Suprapubic skin (tissue), 4 donors: ENCODE measurements at regions not wholly inside any gene's neighbourhood (a gene's known extent, or its start where the extent isn't known, plus 50 kb on each side); places are given as distances from the start of the nearest gene placed in this dataset.

Experiments
- DNase-seq, 2 donors: peaks; one replicate each; pipeline ENCODE4 v3.0.0-alpha.2; 2019; ENCODE audit warnings: low spot score in 2 of 2
- H3K27ac ChIP-seq: fragments of 200-600 bp; sonication (generic); one replicate; pipeline ENCODE4 v1.5.1; 2019
- H3K27me3 ChIP-seq: fragments of 200-600 bp; sonication (generic); one replicate; pipeline ENCODE4 v1.5.1; 2019
- H3K36me3 ChIP-seq: fragments of 200-600 bp; sonication (generic); one replicate; pipeline ENCODE4 v1.5.1; 2019
- H3K4me1 ChIP-seq: fragments of 200-600 bp; sonication (generic); one replicate; pipeline ENCODE4 v1.5.1; 2019
- H3K4me3 ChIP-seq: fragments of 200-600 bp; sonication (generic); one replicate; pipeline ENCODE4 v1.5.1; 2019; ENCODE audit warnings: mild to moderate bottlenecking
- H3K9me3 ChIP-seq: fragments of 200-600 bp; sonication (generic); one replicate; pipeline ENCODE4 v1.5.1; 2019
- CTCF ChIP-seq, 2 donors: fragments of 200-600 bp in 1 of 2; fragments of 450-650 bp in 1 of 2; sonication (generic) in 1 of 2; IDR thresholded peaks; one replicate each; pipeline ENCODE4 v1.5.1; 2016 to 2019; ENCODE audit warnings: antibody characterized with exemption in 2 of 2, mild to moderate bottlenecking in 1 of 2, moderate library complexity in 1 of 2
- EP300 ChIP-seq: sonication (generic); formaldehyde crosslinking; IDR thresholded peaks from one replicate; pipeline ENCODE4 v1.6.1; 2017; ENCODE audit warnings: antibody characterized with exemption
- POLR2A ChIP-seq, 2 donors: fragments of 450-650 bp; IDR thresholded peaks; one replicate each; pipeline ENCODE4 v1.6.1; 2017; ENCODE audit warnings: antibody characterized with exemption in 2 of 2, mild to moderate bottlenecking in 2 of 2, moderate library complexity in 2 of 2
- POLR2AphosphoS5 ChIP-seq, 3 donors: sonication (generic); formaldehyde crosslinking; IDR thresholded peaks; one replicate each; pipeline ENCODE4 v1.6.1; 2017; ENCODE audit warnings: antibody characterized with exemption in 3 of 3
- WGBS: methylation state at CpG from one replicate; pipeline ENCODE4 v1.1.5; 2018; 5-methylcytosine and 5-hydroxymethylcytosine counted together

- no peak for TF ChIP-seq EP300
- TF ChIP-seq POLR2A (IDR thresholded peaks at IDR 0.05), result no peak
- TF ChIP-seq POLR2AphosphoS5 (IDR thresholded peaks at IDR 0.05), result no peak
- no peak for TF ChIP-seq CTCF (IDR thresholded peaks at IDR 0.05)
- 84% methylated on average over 5 of the region's 5 CpGs for WGBS
- no peaks in the 10 kb centered on the region for H3K36me3 ChIP-seq
These were observed 912.1 kb downstream of the SLC4A3 start for GRCh38 chr2:220539481-220539880.

DNA sequence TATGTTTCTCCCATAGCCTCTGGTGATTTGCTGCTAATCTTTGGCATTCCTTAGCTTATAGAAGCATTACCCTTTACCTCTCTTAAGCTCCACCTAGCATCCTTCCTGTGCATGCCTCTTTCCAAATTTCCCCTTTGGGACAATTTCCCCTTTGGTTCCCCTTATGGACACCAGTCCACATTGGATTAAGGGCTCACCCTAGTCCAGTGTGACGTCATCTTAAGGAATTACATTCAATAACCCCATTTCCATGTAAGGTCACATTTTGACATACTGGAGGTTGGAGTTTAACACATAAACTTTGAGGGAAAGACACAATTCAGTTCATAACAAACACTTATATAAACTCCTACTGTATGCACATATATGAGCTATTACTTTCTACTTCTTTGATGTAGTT lies 916.6 kb downstream of the SLC4A3 start:
- H3K9me3 ChIP-seq, result no peaks in the 10 kb centered on the region
- H3K27ac ChIP-seq, result no peak overlapping the region
- H3K27me3 ChIP-seq, result no peaks in the 10 kb centered on the region
- 55% methylated on average over 1 of the region's 1 CpG for WGBS
- TF ChIP-seq EP300 (no peak), CTCF (IDR thresholded peaks at IDR 0.05) (no peak), POLR2AphosphoS5 (IDR thresholded peaks at IDR 0.05) (no peak), POLR2A (IDR thresholded peaks at IDR 0.05) (no peak)
- no peaks in the 10 kb centered on the region for H3K4me1 ChIP-seq
- H3K4me3 ChIP-seq, result no peak overlapping the region
- no peaks in the 10 kb centered on the region for H3K36me3 ChIP-seq
- no peak for DNase-seq

More at GRCh38 chr2:220539481-220539880, 912.1 kb downstream of the SLC4A3 start:
- Histone ChIP-seq H3K4me1 (no peaks in the 10 kb centered on the region), H3K4me3 (no peak overlapping the region), H3K27me3 (no peaks in the 10 kb centered on the region), H3K27ac (no peak overlapping the region), H3K9me3 (no peaks in the 10 kb centered on the region)
- no peak for DNase-seq

DNA sequence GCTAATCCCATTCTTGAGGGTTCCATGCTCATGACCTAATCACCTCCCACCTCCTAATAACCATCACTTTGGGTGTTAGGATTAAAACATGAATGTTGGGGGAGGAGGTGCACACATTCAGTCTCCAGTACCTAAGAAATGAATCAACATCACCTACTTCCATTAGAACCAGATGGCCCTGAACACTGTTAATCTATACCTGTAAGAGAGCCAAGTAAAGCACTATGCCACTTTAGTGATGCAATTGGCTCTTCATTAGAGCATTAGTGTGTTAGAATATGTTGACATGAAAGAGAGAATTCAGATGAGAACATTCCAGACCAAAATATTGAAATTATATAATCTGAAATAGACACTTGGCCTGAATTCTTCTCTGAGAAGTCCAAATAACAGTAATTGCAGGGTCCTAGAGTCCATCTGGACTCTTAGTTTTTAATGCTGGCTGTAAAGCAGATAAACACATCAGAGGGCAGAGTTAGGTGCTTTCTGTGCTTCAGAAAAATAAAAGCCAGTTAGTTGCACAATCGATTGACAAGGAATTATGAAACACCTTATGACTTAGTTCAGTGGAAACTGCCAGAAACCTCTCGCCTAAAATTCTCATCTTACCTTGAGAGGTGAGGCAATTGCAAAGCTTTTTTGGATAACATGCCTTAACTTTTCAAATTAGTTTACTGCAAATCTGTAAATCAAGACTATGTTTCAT lies 923.7 kb downstream of the SLC4A3 start:
- no peaks in the 10 kb centered on the region for H3K36me3 ChIP-seq
- H3K4me3 ChIP-seq, result no peak overlapping the region
- H3K4me1 ChIP-seq, result no peaks in the 10 kb centered on the region
- TF ChIP-seq EP300, result no peak
- TF ChIP-seq POLR2AphosphoS5 (IDR thresholded peaks at IDR 0.05), result no peak
- TF ChIP-seq POLR2A (IDR thresholded peaks at IDR 0.05), result no peak
- no peak for TF ChIP-seq CTCF (IDR thresholded peaks at IDR 0.05)
- no peak for DNase-seq
- no peak overlapping the region for H3K27ac ChIP-seq
- no peaks in the 10 kb centered on the region for H3K9me3 ChIP-seq
- no peaks in the 10 kb centered on the region for H3K27me3 ChIP-seq
- 55% methylated on average over 2 of the region's 2 CpGs for WGBS

GRCh38 chr2:220552790-220553535 lies 925.5 kb downstream of the SLC4A3 start:
- no peaks in the 10 kb centered on the region for H3K4me1 ChIP-seq
- no peaks in the 10 kb centered on the region for H3K9me3 ChIP-seq
- no peak overlapping the region for H3K4me3 ChIP-seq
- H3K27ac ChIP-seq, result no peak overlapping the region
- TF ChIP-seq EP300 (no peak), CTCF (IDR thresholded peaks at IDR 0.05) (no peak), POLR2A (IDR thresholded peaks at IDR 0.05) (no peak), POLR2AphosphoS5 (IDR thresholded peaks at IDR 0.05) (no peak)
- WGBS, result 78% methylated on average over 7 of the region's 7 CpGs
- DNase-seq, result no peak
- H3K36me3 ChIP-seq, result no peaks in the 10 kb centered on the region
- no peaks in the 10 kb centered on the region for H3K27me3 ChIP-seq

GRCh38 chr2:220555961-220556630 lies 928.7 kb downstream of the SLC4A3 start:
- Histone ChIP-seq H3K27ac (no peak overlapping the region), H3K36me3 (no peaks in the 10 kb centered on the region), H3K9me3 (no peaks in the 10 kb centered on the region), H3K4me1 (no peaks in the 10 kb centered on the region), H3K4me3 (no peak overlapping the region), H3K27me3 (no peaks in the 10 kb centered on the region)
- 78% methylated on average over 3 of the region's 3 CpGs for WGBS
- no peak for TF ChIP-seq CTCF (IDR thresholded peaks at IDR 0.05)
- no peak for TF ChIP-seq EP300
- no peak for TF ChIP-seq POLR2A (IDR thresholded peaks at IDR 0.05)
- no peak for TF ChIP-seq POLR2AphosphoS5 (IDR thresholded peaks at IDR 0.05)
- no peak for DNase-seq
